ENCODE measurements at regions not wholly inside any gene's neighbourhood (a gene's known extent, or its start where the extent isn't known, plus 50 kb on each side); places are given as distances from the start of the nearest gene placed in this dataset.

GRCh38 chr14:61864329-61864898, 102.2 kb downstream of the SNAPC1 start (continued):
- TF ChIP-seq KDM2B (CRISPR knock-in tag; IDR thresholded peaks at IDR 0.05): no peak

GRCh38 chr14:61866932-61867920, 105.0 kb downstream of the SNAPC1 start:
- intact Hi-C loops (cut with micrococcal nuclease): no loop called here
- no peaks in the 10 kb centered on the region for H3K9me1 ChIP-seq (ENCODE audit: control insufficient read depth, insufficient read depth, low read length)
- no peaks in the 10 kb centered on the region for H3K79me2 ChIP-seq (ENCODE audit: control insufficient read depth, insufficient read depth, low read length)
- in situ Hi-C loops (cut with MboI): no loop called here
- H3K4me1 ChIP-seq (replicated peaks in 1 of 2; ENCODE audit: control insufficient read depth in 2 of 2, insufficient read depth in 2 of 2, low read length in 2 of 2): peaks cover 0 to 5% of the 10 kb centered on the region in 2 experiments; a peak in 2 of 5 replicates
- peaks cover 2 to 13% of the 10 kb centered on the region in 2 experiments; a peak in 3 of 5 replicates for H3K27me3 ChIP-seq (ENCODE audit: control insufficient read depth in 2 of 2, insufficient read depth in 2 of 2, low read length in 2 of 2)
- no peaks in the 10 kb centered on the region for H3K36me3 ChIP-seq (ENCODE audit: control insufficient read depth, insufficient read depth, low read length)
- no peak overlapping the region for H2AFZ ChIP-seq (ENCODE audit: low read depth, low read length)
- FAIRE-seq (no peak), ATAC-seq (no peak), DNase-seq (ENCODE audit: extremely low read depth in 1 of 4, low spot score in 3 of 4) (no peak)
- no TSS peak for BruUV-seq (replicated peaks)
- ChIA-PET POLR2A (no interaction called here), CTCF (ENCODE audit: low intra/inter-chr PET ratio) (no interaction called here)
- no peaks in the 10 kb centered on the region for H4K20me1 ChIP-seq (replicated peaks; ENCODE audit: control insufficient read depth, insufficient read depth, low read length)
- 0% methylated on average over 6 of the region's 6 CpGs for WGBS (ENCODE audit: insufficient coverage, low coverage, missing lambda C conversion rate)
- no peak overlapping the region for H3K4me2 ChIP-seq (ENCODE audit: insufficient read depth, low read length)
- H3K27ac ChIP-seq (ENCODE audit: extremely low read depth, low read depth, low read length): no peak overlapping the region
- H3K9ac ChIP-seq (ENCODE audit: insufficient read depth in 1 of 2, low read depth in 2 of 2, low read length in 2 of 2): no peak overlapping the region
- H3K9me3 ChIP-seq (replicated peaks; ENCODE audit: control insufficient read depth, insufficient read depth, low read depth, low read length): no peaks in the 10 kb centered on the region; the same call in 1 of the 2 replicates
- H3K4me3 ChIP-seq: no peak overlapping the region
- no peak for TF ChIP-seq RBM22 (IDR thresholded peaks at IDR 0.05; ENCODE audit: low read depth, low read length, poor library complexity, severe bottlenecking)
- TF ChIP-seq ZNF197 (CRISPR knock-in tag; IDR thresholded peaks at IDR 0.05; ENCODE audit: low read depth): no peak
- TF ChIP-seq SP1 (CRISPR knock-in tag; IDR thresholded peaks at IDR 0.05): no peak
- no peak for TF ChIP-seq BRD4 (IDR thresholded peaks at IDR 0.05)
- no peak for TF ChIP-seq PHF20 (IDR thresholded peaks at IDR 0.05; ENCODE audit: partially characterized antibody)
- TF ChIP-seq, protein P1, sequence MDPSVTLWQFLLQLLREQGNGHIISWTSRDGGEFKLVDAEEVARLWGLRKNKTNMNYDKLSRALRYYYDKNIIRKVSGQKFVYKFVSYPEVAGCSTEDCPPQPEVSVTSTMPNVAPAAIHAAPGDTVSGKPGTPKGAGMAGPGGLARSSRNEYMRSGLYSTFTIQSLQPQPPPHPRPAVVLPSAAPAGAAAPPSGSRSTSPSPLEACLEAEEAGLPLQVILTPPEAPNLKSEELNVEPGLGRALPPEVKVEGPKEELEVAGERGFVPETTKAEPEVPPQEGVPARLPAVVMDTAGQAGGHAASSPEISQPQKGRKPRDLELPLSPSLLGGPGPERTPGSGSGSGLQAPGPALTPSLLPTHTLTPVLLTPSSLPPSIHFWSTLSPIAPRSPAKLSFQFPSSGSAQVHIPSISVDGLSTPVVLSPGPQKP (CRISPR knock-in tag; IDR thresholded peaks at IDR 0.05): no peak
- TF ChIP-seq, protein P2, sequence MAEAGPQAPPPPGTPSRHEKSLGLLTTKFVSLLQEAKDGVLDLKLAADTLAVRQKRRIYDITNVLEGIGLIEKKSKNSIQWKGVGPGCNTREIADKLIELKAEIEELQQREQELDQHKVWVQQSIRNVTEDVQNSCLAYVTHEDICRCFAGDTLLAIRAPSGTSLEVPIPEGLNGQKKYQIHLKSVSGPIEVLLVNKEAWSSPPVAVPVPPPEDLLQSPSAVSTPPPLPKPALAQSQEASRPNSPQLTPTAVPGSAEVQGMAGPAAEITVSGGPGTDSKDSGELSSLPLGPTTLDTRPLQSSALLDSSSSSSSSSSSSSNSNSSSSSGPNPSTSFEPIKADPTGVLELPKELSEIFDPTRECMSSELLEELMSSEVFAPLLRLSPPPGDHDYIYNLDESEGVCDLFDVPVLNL (CRISPR knock-in tag; IDR thresholded peaks at IDR 0.05; ENCODE audit: low read depth): no peak
- TF ChIP-seq SIX5 (IDR thresholded peaks at IDR 0.05; ENCODE audit: borderline replicate concordance in 1 of 2, insufficient read depth in 1 of 2, low read depth in 1 of 2, low read length in 2 of 2): no peak
- TF ChIP-seq OTX1 (CRISPR knock-in tag; IDR thresholded peaks at IDR 0.05): no peak
- TF ChIP-seq ARHGAP35 (IDR thresholded peaks at IDR 0.05; ENCODE audit: partially characterized antibody): no peak
- TF ChIP-seq EP400 (IDR thresholded peaks at IDR 0.05): no peak
- no peak for TF ChIP-seq RUNX1 (IDR thresholded peaks at IDR 0.05; ENCODE audit: low read depth)
- no peak for TF ChIP-seq NFIX (CRISPR knock-in tag; IDR thresholded peaks at IDR 0.05; ENCODE audit: low read depth)
- no peak for TF ChIP-seq STAG1 (CRISPR knock-in tag; IDR thresholded peaks at IDR 0.05; ENCODE audit: borderline replicate concordance)
- no peak for TF ChIP-seq NR2F6 (CRISPR knock-in tag; IDR thresholded peaks at IDR 0.05)
- TF ChIP-seq, protein P3, sequence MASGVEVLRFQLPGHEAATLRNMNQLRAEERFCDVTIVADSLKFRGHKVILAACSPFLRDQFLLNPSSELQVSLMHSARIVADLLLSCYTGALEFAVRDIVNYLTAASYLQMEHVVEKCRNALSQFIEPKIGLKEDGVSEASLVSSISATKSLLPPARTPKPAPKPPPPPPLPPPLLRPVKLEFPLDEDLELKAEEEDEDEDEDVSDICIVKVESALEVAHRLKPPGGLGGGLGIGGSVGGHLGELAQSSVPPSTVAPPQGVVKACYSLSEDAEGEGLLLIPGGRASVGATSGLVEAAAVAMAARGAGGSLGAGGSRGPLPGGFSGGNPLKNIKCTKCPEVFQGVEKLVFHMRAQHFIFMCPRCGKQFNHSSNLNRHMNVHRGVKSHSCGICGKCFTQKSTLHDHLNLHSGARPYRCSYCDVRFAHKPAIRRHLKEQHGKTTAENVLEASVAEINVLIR (CRISPR knock-in tag; IDR thresholded peaks at IDR 0.05): no peak
